Ishikawa (cell line): ENCODE measurements at regions not wholly inside any gene's neighbourhood (a gene's known extent, or its start where the extent isn't known, plus 50 kb on each side); places are given as distances from the start of the nearest gene placed in this dataset.

Source experiments
- EGR1 ChIP-seq: IDR thresholded peaks from 2 replicates; pipeline ENCODE4 v1.6.1; 2012
- EP300 ChIP-seq: IDR thresholded peaks from 2 replicates; pipeline ENCODE4 v1.6.1; 2012; ENCODE audit warnings: borderline replicate concordance
- MAX ChIP-seq: IDR thresholded peaks from 2 replicates; pipeline ENCODE4 v1.6.1; 2012
- REST ChIP-seq: IDR thresholded peaks from 2 replicates; pipeline ENCODE4 v1.6.1; 2012; ENCODE audit warnings: low read depth, mild to moderate bottlenecking
- TAF1 ChIP-seq: IDR thresholded peaks from 2 replicates; pipeline ENCODE4 v1.6.1; 2012; ENCODE audit warnings: low read depth, mild to moderate bottlenecking

GRCh38 chr19:30865511-30865910 lies 483.7 kb downstream of the TSHZ3 start:
- TF ChIP-seq TAF1 (no peak), EP300 (no peak), EGR1 (no peak), REST (no peak), MAX (no peak)
